Skeletal muscle tissue (tissue), 3 donors: ENCODE measurements at regions not wholly inside any gene's neighbourhood (a gene's known extent, or its start where the extent isn't known, plus 50 kb on each side); places are given as distances from the start of the nearest gene placed in this dataset.

Experiments
- H3K27ac ChIP-seq: one replicate; pipeline ENCODE4 v1.7.0; 2013; ENCODE audit warnings: mild to moderate bottlenecking, low read depth, low read length, inconsistent platforms
- H3K27me3 ChIP-seq, 3 donors: one replicate each; pipeline ENCODE4 v1.7.0; 2013; ENCODE audit warnings: low read length in 3 of 3; ENCODE audit not compliant: control insufficient read depth in 3 of 3, insufficient read depth in 3 of 3
- H3K36me3 ChIP-seq, 3 donors: one replicate each; pipeline ENCODE4 v1.7.0; 2013; ENCODE audit warnings: low read length in 3 of 3; ENCODE audit not compliant: control insufficient read depth in 3 of 3, insufficient read depth in 3 of 3
- H3K4me1 ChIP-seq, 3 donors: one replicate each; pipeline ENCODE4 v1.7.0; 2013; ENCODE audit warnings: low read length in 3 of 3, mild to moderate bottlenecking in 3 of 3; ENCODE audit not compliant: control insufficient read depth in 3 of 3, insufficient read depth in 3 of 3
- H3K4me3 ChIP-seq, 3 donors: one replicate each; pipeline ENCODE4 v1.7.0; 2013; ENCODE audit warnings: low read length in 3 of 3
- H3K9ac ChIP-seq, 3 donors: one replicate each; pipeline ENCODE4 v1.7.0; 2013; ENCODE audit warnings: low read length in 3 of 3, mild to moderate bottlenecking in 3 of 3, moderate library complexity in 2 of 3, low read depth in 1 of 3
- H3K9me3 ChIP-seq, 3 donors: one replicate each; pipeline ENCODE4 v1.7.0; 2013; ENCODE audit warnings: low read length in 3 of 3; ENCODE audit not compliant: control insufficient read depth in 3 of 3
- donor health status: Osteomylitis.

DNA sequence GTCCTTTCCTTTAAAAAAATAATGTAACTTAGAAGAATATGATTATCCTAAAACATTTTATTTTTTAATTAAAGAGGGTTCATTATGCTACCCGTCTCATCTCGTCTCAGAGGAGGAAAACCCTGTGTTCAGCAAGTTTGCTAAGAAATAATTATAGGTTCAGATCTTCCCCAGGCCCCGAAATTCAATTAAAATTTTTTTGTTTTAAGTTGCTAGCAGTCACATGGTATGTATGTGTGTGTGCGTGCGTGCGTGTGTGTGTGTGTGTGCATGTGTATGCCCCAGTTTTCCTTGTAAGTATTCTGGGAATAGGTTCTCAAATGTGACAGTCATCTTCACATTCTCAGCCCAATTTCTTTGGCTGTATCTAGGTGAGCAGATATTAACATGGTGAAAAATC, 86.6 kb upstream of the HOXC13 start:
- H3K27ac ChIP-seq = no peak overlapping the region
- H3K36me3 ChIP-seq = no peaks in the 10 kb centered on the region
- no peaks in the 10 kb centered on the region for H3K9me3 ChIP-seq
- peaks cover 8 to 17% (median 17%) of the 10 kb centered on the region in 3 donors for H3K27me3 ChIP-seq
- no peaks in the 10 kb centered on the region for H3K4me1 ChIP-seq
- H3K9ac ChIP-seq = no peak overlapping the region
- no peak overlapping the region for H3K4me3 ChIP-seq

DNA sequence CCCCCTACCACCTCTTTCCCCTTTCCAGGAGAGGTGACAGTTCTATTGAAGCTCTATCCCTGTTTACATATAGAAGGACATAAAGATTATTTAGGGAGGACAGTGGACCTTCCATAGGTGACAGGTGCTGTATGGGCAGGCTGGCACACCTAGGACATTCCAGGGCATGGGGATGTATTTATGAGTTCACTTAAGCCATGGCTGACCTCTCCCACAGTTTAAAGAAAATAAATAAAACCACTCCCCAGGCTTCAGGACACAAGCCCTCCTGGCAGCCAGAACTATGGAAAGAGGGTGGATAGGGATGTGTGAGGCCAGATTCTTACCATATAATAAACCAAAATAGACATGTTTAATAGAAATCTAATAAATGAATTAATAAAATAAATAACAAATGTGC, 85.6 kb upstream of the HOXC13 start:
- Histone ChIP-seq H3K9ac (no peak overlapping the region), H3K9me3 (no peaks in the 10 kb centered on the region), H3K27me3 (peaks cover 8 to 17% (median 17%) of the 10 kb centered on the region in 3 donors), H3K36me3 (no peaks in the 10 kb centered on the region), H3K4me3 (no peak overlapping the region), H3K4me1 (no peaks in the 10 kb centered on the region), H3K27ac (no peak overlapping the region)

DNA sequence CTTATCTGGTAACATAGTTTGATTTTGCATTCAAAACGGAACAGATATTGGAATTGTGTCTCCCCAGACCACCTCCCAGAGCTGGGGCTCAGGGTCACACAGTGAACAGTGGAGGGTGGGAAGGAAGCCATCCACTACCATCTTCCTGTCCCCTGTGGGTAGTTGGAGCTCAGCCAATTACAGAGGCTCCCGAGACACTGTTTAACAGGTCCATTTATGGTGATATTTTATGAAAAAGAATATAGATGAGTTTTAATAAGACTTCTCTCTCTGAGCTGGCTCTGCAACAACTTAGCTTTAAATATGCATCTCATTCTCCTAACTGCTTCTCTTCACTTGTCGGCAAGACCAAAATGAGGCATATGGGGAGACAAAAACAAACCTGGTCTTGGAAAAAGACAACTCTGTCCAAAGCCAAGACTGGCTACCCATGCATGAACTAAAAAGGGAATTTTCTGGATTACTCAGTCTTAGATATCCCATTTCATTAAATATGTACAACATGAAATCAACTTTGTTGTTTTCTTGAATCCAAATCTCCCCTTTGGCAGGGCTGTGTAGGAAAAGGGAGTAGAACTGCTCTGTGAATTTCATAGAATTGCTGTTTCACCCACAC, 83.8 kb upstream of the HOXC13 start:
- Histone ChIP-seq H3K27me3 (peaks cover 0 to 9% (median 7%) of the 10 kb centered on the region in 3 donors), H3K9ac (no peak overlapping the region), H3K27ac (no peak overlapping the region), H3K9me3 (no peaks in the 10 kb centered on the region), H3K4me3 (no peak overlapping the region), H3K36me3 (no peaks in the 10 kb centered on the region), H3K4me1 (no peaks in the 10 kb centered on the region)

DNA sequence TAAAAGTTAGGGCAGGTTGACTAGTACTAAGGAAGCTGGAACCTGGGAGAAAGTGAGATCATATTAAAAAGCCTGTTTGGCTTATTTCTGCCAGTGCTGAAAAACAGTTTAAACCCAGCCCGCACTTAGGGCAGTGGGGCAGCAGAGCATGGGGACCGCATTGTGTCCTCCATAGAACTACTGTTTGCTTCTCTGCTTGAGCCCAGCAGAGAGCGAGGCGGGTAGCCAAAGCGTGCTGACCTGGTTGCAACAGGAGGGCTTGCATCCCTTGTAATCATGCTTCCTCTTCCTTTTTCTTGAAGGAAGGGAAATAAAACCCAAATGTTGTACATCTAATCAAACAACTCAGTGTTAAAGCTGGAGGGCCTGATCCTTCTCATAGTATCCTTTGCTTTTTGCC, 82.5 kb upstream of the HOXC13 start:
- no peak overlapping the region for H3K27ac ChIP-seq
- H3K4me3 ChIP-seq = no peak overlapping the region
- no peaks in the 10 kb centered on the region for H3K4me1 ChIP-seq
- H3K9ac ChIP-seq = no peak overlapping the region
- H3K9me3 ChIP-seq = no peaks in the 10 kb centered on the region
- H3K36me3 ChIP-seq = no peaks in the 10 kb centered on the region
- H3K27me3 ChIP-seq = peaks cover 0 to 11% (median 7%) of the 10 kb centered on the region in 3 donors

DNA sequence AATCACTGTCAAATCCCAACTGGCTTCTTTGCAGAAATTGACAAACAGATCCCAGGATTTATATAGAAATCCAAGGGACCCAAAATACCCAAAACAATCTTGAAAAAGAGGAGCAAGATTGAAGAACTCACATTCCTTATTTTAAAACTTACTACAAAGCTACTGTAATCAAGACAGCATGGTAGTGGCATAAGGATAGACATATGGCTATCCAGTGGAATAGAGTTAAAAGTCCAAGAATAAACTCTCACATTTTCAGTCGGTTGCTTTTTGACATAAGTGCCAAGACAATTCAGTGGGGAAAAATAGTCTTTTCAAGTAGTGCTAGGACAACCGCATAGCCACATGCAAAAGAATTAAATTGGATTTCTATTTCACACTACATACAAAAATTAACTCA, 81.0 kb upstream of the HOXC13 start:
- Histone ChIP-seq H3K27ac (no peak overlapping the region), H3K36me3 (no peaks in the 10 kb centered on the region), H3K9ac (no peak overlapping the region), H3K4me1 (no peaks in the 10 kb centered on the region), H3K27me3 (peaks cover 0 to 13% (median 4%) of the 10 kb centered on the region in 3 donors), H3K4me3 (no peak overlapping the region), H3K9me3 (no peaks in the 10 kb centered on the region)

DNA sequence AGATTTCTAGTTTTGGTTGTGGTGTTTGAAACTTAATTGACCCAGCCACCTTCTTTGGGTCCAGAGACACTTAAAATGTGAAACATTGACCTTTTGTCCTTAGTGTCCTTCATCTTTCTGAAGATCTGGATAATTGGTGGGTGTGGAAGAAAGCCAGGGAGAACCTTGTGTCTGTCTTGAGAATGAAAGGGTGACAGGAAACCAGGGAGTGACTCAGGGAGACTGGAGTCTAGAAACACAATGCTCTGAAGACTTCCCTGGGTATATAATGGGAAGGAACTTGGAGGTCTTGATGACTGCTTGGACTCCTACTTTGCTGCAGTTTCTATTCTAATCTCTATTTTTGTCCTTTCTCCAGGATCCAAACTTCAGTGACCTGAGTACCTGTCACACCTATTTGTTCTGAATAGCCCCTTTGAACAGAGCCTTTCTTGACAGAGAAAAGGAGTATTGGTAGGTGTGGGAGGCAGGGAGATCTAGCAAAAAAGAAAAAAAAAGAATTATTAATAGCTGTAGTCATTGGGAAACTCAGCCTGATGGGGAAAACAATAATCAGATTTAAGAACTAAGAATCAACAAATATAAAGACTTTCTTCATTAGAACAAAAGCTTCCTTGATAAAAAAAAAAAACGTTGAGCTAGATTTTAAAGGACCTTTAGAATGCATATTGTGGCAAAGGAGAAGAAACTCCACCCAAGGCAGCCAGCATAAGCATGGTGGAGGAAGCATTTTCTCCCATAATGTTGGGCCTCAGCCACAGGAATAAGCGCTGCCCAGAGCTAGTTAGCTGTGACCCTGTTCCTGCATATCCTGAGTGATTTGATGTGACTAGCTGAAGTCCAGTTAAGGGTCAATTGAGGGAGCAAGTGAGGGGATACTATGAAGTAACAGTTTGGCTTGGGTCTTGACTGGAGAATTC, 77.9 kb upstream of the HOXC13 start:
- peaks cover 2 to 9% (median 5%) of the 10 kb centered on the region in 3 donors for H3K27me3 ChIP-seq
- no peak overlapping the region for H3K27ac ChIP-seq
- no peak overlapping the region for H3K9ac ChIP-seq
- H3K36me3 ChIP-seq = no peaks in the 10 kb centered on the region
- no peaks in the 10 kb centered on the region for H3K4me1 ChIP-seq
- H3K4me3 ChIP-seq = no peak overlapping the region
- no peaks in the 10 kb centered on the region for H3K9me3 ChIP-seq

DNA sequence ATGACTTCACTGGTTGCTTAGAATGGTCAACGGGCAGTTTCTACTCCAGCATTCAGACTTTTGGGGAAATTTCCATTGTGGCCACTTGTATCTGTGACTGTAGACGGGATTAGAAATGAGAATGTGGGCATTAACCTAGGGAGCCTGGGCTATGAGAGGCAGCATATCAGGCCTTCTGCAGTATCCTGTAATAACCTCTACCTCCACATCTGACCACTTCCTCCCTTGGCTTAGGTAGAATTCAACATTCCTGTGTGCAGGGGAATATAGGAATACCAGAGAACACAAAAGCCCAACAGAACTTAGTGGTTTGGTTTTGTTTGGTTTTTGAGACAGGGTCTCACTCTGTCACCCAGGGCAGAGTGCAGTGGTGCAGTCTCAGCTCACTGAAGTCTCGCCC, 76.4 kb upstream of the HOXC13 start:
- peaks cover 2 to 11% (median 5%) of the 10 kb centered on the region in 3 donors for H3K27me3 ChIP-seq
- H3K4me1 ChIP-seq = no peaks in the 10 kb centered on the region
- no peaks in the 10 kb centered on the region for H3K36me3 ChIP-seq
- no peak overlapping the region for H3K4me3 ChIP-seq
- no peak overlapping the region for H3K9ac ChIP-seq
- H3K9me3 ChIP-seq = no peaks in the 10 kb centered on the region
- no peak overlapping the region for H3K27ac ChIP-seq

DNA sequence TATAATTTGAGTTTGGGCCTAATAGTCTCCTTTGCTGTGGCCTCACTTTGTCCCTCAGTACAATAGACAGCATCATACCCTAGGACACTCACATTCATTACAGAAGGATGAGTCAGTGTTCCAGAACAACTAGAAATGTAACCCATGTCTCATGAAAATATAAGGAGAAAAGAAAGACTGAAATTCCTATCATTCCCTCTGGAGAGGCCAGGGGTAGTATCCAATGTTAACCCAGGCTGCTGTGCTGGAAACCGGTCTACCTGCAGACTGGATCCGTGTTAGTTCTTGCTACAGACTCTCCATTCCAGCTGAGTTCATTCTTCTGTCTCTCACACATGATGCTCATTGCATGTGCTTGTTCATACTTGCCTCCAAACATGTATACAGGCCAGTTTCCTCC, 75.8 kb upstream of the HOXC13 start:
- no peaks in the 10 kb centered on the region for H3K9me3 ChIP-seq
- no peak overlapping the region for H3K9ac ChIP-seq
- H3K4me1 ChIP-seq = no peaks in the 10 kb centered on the region
- H3K36me3 ChIP-seq = no peaks in the 10 kb centered on the region
- no peak overlapping the region for H3K4me3 ChIP-seq
- peaks cover 2 to 16% (median 10%) of the 10 kb centered on the region in 3 donors for H3K27me3 ChIP-seq
- no peak overlapping the region for H3K27ac ChIP-seq

DNA sequence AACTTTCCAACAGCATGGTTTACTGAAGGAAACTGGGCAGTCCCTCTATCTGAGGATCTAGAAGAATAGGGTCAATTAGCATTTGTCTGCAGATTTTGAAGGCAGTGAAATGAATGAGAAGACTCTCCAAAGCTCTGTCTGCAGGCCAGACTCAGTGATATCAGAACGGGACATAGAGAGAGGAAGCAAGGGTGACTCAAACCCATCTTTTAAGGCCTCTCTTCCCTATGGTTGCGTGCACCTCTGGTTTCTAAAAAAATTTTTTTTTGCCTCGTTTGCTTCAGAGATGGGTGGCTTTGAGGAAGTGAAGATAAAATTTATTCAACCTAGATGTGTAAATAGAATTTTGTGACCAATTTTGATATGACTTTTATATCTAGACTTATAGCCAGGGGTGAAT, 71.9 kb upstream of the HOXC13 start:
- peaks cover 4 to 10% (median 10%) of the 10 kb centered on the region in 3 donors for H3K27me3 ChIP-seq
- no peak overlapping the region for H3K9ac ChIP-seq
- no peak overlapping the region for H3K27ac ChIP-seq
- no peak overlapping the region for H3K4me3 ChIP-seq
- no peaks in the 10 kb centered on the region for H3K9me3 ChIP-seq
- no peaks in the 10 kb centered on the region for H3K4me1 ChIP-seq
- no peaks in the 10 kb centered on the region for H3K36me3 ChIP-seq
